ENCODE measurements at regions not wholly inside any gene's neighbourhood (a gene's known extent, or its start where the extent isn't known, plus 50 kb on each side); places are given as distances from the start of the nearest gene placed in this dataset.

DNA sequence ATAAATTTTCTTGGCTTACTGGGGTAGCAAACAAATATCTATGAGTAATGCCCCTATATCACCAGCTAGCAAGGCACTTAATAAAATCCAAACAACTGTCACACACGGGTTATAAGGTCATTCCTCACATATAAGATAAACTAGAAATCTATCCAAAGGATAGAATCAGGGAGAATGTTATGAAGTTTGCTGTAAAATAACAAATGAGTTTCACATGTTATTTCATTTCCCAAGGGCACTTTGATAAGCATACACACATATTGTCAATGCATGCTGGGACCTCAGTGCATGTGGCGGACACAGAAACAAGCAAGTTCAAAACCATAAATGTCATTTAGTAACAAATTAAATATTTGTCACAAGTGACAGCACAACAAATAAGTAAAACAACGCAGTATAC, 429.4 kb downstream of the GXYLT1 start:
- CTCF ChIA-PET, result no interaction called here
- POLR2A ChIA-PET, result no interaction called here
- Histone ChIP-seq H3K4me3 (ENCODE audit: low read depth, low read length) (no peak overlapping the region), H3K36me3 (ENCODE audit: control insufficient read depth, insufficient read depth, low read length) (no peaks in the 10 kb centered on the region), H3K27me3 (ENCODE audit: control insufficient read depth, insufficient read depth, low read length) (no peaks in the 10 kb centered on the region)
- DNase-seq (ENCODE audit: low read depth), result no peak
- no peak for TF ChIP-seq CTCF (IDR thresholded peaks at IDR 0.05; ENCODE audit: insufficient read depth, low read depth, low read length)

DNA sequence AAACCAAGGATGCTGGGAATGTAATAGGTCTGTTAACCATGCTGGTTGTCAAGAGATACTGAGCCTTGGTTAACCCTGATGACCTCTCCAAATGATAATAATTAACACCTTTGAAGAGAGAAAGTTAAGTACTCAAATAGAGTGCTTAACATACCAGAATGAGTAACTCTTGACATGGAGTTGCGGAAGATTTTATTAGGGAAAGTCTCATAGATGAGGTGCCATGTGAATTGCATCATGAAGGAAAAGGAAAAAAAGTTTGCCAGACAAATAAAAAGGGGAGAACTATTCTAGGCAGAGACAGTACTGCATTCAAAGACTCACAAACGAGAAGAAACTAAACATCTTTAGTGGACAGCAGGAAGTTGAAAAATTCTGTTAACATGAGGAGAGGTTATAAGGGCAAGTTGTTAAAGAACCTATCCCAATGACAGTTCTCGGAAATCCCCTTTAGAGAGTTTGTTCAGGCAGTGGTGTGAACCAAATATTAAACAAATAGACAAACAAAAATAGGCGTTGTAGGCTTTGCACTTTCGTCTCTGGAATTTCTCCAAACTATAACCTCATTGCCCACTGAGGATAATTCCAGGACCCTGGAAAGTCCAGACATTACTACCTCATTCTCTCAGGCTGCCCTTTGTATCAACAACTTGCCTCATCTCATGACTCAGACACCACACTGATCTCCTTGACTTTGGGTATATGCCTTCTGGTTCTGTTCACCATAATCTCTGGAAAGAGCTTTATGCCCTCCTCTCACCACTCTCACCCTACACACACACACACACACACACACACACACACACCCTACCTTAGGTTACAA, 435.0 kb downstream of the GXYLT1 start:
- POLR2A ChIA-PET, result no interaction called here

DNA sequence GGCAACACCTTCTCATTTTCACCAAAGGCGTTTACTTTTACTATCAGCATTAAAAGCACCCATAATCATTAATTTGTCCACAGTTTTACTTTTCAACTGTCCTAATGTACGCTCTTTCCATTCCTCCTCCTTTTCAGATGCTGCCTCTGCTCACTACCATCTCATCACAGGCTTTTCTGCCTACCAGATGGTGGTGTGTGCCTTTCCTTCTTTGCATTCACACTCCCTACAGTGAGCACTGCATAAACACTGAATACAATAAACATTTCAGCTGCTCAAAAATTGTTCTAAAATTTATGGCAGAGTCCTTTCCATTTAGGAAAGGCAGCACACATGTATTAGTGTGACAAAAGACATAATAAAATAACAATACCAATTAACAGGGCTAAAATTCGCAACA, 435.7 kb downstream of the GXYLT1 start:
- ChIA-PET POLR2A (no interaction called here), CTCF (no interaction called here)
- H3K4me3 ChIP-seq (ENCODE audit: low read depth, low read length), result no peak overlapping the region
- no peak for TF ChIP-seq CTCF (IDR thresholded peaks at IDR 0.05; ENCODE audit: insufficient read depth, low read depth, low read length)
- no peaks in the 10 kb centered on the region for H3K27me3 ChIP-seq (ENCODE audit: control insufficient read depth, insufficient read depth, low read length)
- no peak for DNase-seq (ENCODE audit: low read depth)
- no peaks in the 10 kb centered on the region for H3K36me3 ChIP-seq (ENCODE audit: control insufficient read depth, insufficient read depth, low read length)

More for the DNA sequence above, 435.0 kb downstream of the GXYLT1 start:
- Histone ChIP-seq H3K27me3 (ENCODE audit: control insufficient read depth, insufficient read depth, low read length) (no peaks in the 10 kb centered on the region), H3K36me3 (ENCODE audit: control insufficient read depth, insufficient read depth, low read length) (no peaks in the 10 kb centered on the region), H3K4me3 (ENCODE audit: low read depth, low read length) (no peak overlapping the region)
- CTCF ChIA-PET, result no interaction called here
- DNase-seq (ENCODE audit: low read depth), result no peak
- TF ChIP-seq CTCF (IDR thresholded peaks at IDR 0.05; ENCODE audit: insufficient read depth, low read depth, low read length), result no peak

DNA sequence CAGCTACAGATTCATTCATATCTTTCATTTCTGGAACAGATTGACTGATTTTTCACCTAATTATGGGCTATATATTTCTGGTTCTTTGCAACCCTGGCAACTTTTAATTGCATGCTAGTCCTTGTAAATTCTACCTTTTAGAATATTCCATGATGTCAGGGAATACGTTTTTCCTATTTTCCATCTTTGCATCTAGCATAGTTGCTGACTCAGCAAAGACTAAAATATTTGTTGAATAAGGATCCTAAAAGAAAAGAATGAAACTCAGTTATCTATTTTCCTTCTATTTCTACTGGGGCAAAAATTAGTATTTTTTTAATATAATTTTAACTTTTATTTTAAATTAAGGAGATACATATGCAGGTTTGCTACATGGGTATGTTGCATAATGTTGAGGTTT, 438.3 kb downstream of the GXYLT1 start:
- H3K27me3 ChIP-seq (ENCODE audit: control insufficient read depth, insufficient read depth, low read length), result no peaks in the 10 kb centered on the region
- TF ChIP-seq CTCF (IDR thresholded peaks at IDR 0.05; ENCODE audit: insufficient read depth, low read depth, low read length), result no peak
- no peak overlapping the region for H3K4me3 ChIP-seq (ENCODE audit: low read depth, low read length)
- DNase-seq (ENCODE audit: low read depth), result no peak
- no peaks in the 10 kb centered on the region for H3K36me3 ChIP-seq (ENCODE audit: control insufficient read depth, insufficient read depth, low read length)
- ChIA-PET POLR2A (no interaction called here), CTCF (no interaction called here)

DNA sequence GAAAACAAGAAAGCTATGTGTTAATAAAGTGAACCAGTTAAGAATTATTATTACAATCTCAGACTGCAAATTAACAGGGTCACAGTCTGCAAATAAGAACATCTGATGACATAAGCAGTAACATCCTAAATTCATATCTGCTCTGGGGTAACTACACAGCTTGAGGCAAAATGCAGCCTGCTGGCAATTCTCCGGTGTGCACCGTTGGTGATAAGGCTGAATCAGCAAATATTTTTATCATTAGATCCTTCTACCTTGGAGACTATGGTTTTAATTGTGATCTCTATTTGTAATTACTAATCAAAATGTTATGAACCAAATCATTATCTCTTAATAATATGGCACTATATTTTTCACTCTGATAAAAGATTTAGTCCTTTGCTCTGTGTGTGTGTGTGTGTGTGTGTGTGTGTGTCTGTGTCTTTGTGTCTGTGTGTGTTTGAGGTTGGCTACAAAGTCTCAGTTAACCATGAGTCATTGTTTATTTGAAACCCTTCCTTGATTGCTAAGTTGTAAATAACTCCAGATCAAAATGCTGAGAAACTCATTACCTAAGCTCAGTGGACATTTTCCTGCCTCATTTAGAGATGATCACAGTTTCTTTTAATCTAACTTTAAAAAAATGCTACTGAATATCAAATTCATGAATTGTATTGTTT, 442.6 kb downstream of the GXYLT1 start:
- CTCF ChIA-PET, result interaction anchor here (0.6 kb wide), 1 partner anchor 780 kb away, joined by 3 read pairs; no protein-coding TSS in a partner anchor

More for the DNA sequence above, 442.6 kb downstream of the GXYLT1 start:
- POLR2A ChIA-PET, result no interaction called here
- no peaks in the 10 kb centered on the region for H3K27me3 ChIP-seq (ENCODE audit: control insufficient read depth, insufficient read depth, low read length)
- TF ChIP-seq CTCF (IDR thresholded peaks at IDR 0.05; ENCODE audit: insufficient read depth, low read depth, low read length), result no peak
- H3K36me3 ChIP-seq (ENCODE audit: control insufficient read depth, insufficient read depth, low read length), result no peaks in the 10 kb centered on the region
- DNase-seq (ENCODE audit: low read depth), result no peak
- H3K4me3 ChIP-seq (ENCODE audit: low read depth, low read length), result no peak overlapping the region
